PFSK-1 (cell line): ENCODE measurements at regions not wholly inside any gene's neighbourhood (a gene's known extent, or its start where the extent isn't known, plus 50 kb on each side); places are given as distances from the start of the nearest gene placed in this dataset.

Experiments
- FOXP2 ChIP-seq: optimal IDR thresholded peaks from 2 replicates; pipeline ENCODE3; 2011; ENCODE audit warnings: borderline replicate concordance, control low read depth, inconsistent platforms; ENCODE audit not compliant: insufficient read depth; ENCODE audit errors: extremely low read length, extremely low read depth
- POLR2AphosphoS5 ChIP-seq: IDR thresholded peaks from 2 replicates; pipeline ENCODE4 v1.6.1; 2012; ENCODE audit warnings: low read depth, mild to moderate bottlenecking, control low read depth, low read length, moderate library complexity

- no peak for TF ChIP-seq POLR2AphosphoS5
- TF ChIP-seq FOXP2: no peak
Observed at GRCh38 chr6:22706651-22707050, 137.3 kb downstream of the HDGFL1 start.
